Parathyroid adenoma (tissue), 2 donors: ENCODE measurements at regions not wholly inside any gene's neighbourhood (a gene's known extent, or its start where the extent isn't known, plus 50 kb on each side); places are given as distances from the start of the nearest gene placed in this dataset.

Experiments
- H2AFZ ChIP-seq: fragments of 300-600 bp; sonication (generic); one replicate; pipeline ENCODE4 v1.7.0; 2017; ENCODE audit warnings: antibody characterized with exemption, mild to moderate bottlenecking
- H3K27ac ChIP-seq: fragments of 300-600 bp; sonication (generic); one replicate; pipeline ENCODE4 v1.7.0; 2017
- H3K27me3 ChIP-seq: fragments of 300-600 bp; sonication (generic); one replicate; pipeline ENCODE4 v1.7.0; 2017; ENCODE audit warnings: low read length; ENCODE audit not compliant: control insufficient read depth, insufficient read depth
- H3K36me3 ChIP-seq: fragments of 300-600 bp; sonication (generic); one replicate; pipeline ENCODE4 v1.7.0; 2017; ENCODE audit warnings: low read length; ENCODE audit not compliant: control insufficient read depth, insufficient read depth
- H3K4me1 ChIP-seq: fragments of 300-600 bp; sonication (generic); one replicate; pipeline ENCODE4 v1.7.0; 2017; ENCODE audit warnings: control low read depth
- H3K4me2 ChIP-seq: fragments of 300-600 bp; sonication (generic); one replicate; pipeline ENCODE4 v1.7.0; 2017; ENCODE audit warnings: low read length
- H3K4me3 ChIP-seq: fragments of 300-600 bp; sonication (generic); one replicate; pipeline ENCODE4 v1.7.0; 2017; ENCODE audit warnings: low read depth, low read length
- H3K79me2 ChIP-seq: fragments of 300-600 bp; sonication (generic); one replicate; pipeline ENCODE4 v1.7.0; 2017; ENCODE audit warnings: control low read depth
- H3K9ac ChIP-seq: fragments of 300-600 bp; sonication (generic); one replicate; pipeline ENCODE4 v1.7.0; 2017; ENCODE audit warnings: mild to moderate bottlenecking
- H3K9me3 ChIP-seq: fragments of 300-600 bp; sonication (generic); one replicate; pipeline ENCODE4 v1.7.0; 2017; ENCODE audit warnings: low read length; ENCODE audit not compliant: control insufficient read depth
- CTCF ChIP-seq: fragments of 300-600 bp; sonication (generic); IDR thresholded peaks from one replicate; pipeline ENCODE4 v1.7.0; 2017; ENCODE audit warnings: antibody characterized with exemption, mild to moderate bottlenecking
- donor health status: primary hyperparathyroidism.

- no peak overlapping the region for H3K27ac ChIP-seq
- H3K36me3 ChIP-seq = no peaks in the 10 kb centered on the region
- TF ChIP-seq CTCF = no peak
- H2AFZ ChIP-seq = no peak overlapping the region
- H3K27me3 ChIP-seq = no peaks in the 10 kb centered on the region
- H3K79me2 ChIP-seq = no peaks in the 10 kb centered on the region
- no peaks in the 10 kb centered on the region for H3K9me3 ChIP-seq
- no peak overlapping the region for H3K9ac ChIP-seq
- H3K4me3 ChIP-seq = no peak overlapping the region
- no peak overlapping the region for H3K4me2 ChIP-seq
- H3K4me1 ChIP-seq = no peaks in the 10 kb centered on the region
These were observed 167.8 kb downstream of the CCDC71L start for GRCh38 chr7:106493041-106493731.

DNA sequence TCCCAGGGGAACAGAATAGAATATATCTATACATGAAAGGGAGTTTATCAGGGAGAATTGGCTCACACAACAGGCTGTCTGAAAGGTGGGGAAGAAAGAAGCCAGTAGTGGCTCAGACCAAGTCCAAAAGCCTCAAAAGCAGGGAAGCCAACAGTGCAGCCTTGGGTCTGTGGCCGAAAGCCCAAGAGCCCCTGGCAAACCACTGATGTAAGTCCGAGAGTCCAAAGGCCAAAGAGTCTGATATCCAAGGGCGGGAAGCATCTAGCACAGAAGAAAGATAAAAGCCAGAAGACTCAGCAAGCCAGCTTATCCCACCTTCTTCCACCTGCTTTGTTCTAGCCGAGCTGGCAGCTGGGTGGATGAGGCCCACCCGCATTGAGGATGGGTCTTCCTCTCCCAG, 172.5 kb downstream of the CCDC71L start:
- Histone ChIP-seq H3K27ac (no peak overlapping the region), H3K9me3 (no peaks in the 10 kb centered on the region)

DNA sequence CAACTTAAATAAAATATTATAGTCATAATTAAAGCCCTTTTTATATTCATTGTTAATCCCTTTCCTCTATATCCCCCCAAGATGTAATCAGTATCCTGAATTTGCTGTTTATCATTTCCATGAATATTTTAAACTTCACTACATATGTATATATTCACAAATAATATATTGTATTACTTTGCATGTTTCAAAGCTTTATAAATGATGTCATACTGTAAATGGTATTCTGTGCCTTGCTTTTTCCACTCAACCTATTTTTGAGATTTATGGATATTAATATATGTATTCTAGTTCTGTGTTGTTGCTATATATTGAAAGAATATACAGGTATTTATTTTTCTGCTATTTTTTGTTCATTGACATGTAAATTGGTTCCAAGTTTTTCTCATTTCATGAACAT, 173.1 kb downstream of the CCDC71L start:
- TF ChIP-seq CTCF = no peak
- H3K79me2 ChIP-seq = no peaks in the 10 kb centered on the region
- no peak overlapping the region for H3K27ac ChIP-seq
- no peaks in the 10 kb centered on the region for H3K27me3 ChIP-seq
- H3K9me3 ChIP-seq = no peaks in the 10 kb centered on the region
- H2AFZ ChIP-seq = no peak overlapping the region
- H3K36me3 ChIP-seq = no peaks in the 10 kb centered on the region
- H3K4me3 ChIP-seq = no peak overlapping the region
- no peaks in the 10 kb centered on the region for H3K4me1 ChIP-seq
- H3K4me2 ChIP-seq = no peak overlapping the region
- H3K9ac ChIP-seq = no peak overlapping the region

More for the DNA sequence above, 172.5 kb downstream of the CCDC71L start:
- Histone ChIP-seq H3K27me3 (no peaks in the 10 kb centered on the region), H3K4me2 (no peak overlapping the region), H3K36me3 (no peaks in the 10 kb centered on the region), H3K4me3 (no peak overlapping the region), H3K4me1 (no peaks in the 10 kb centered on the region), H3K9ac (no peak overlapping the region), H3K79me2 (no peaks in the 10 kb centered on the region), H2AFZ (no peak overlapping the region)
- no peak for TF ChIP-seq CTCF

DNA sequence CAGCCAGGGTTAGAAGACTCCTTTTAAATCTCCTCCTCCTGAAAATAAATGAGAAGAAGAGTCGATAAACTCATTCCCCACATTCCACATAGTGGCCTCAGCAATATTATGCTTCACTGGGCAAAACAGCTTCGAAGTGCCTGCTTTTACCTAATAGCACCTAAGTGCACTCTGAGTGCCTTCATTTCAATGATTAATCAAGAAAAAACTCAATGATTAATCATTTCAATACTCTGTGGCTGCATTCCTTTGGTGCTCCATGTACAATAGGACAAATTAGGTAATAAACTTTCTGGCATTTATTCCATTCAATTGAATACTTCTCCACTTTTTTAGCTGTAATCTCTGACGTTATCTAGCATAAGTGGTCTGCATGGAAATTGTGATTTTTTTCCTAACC, 174.6 kb downstream of the CCDC71L start:
- Histone ChIP-seq H3K36me3 (no peaks in the 10 kb centered on the region), H3K4me2 (no peak overlapping the region), H3K79me2 (no peaks in the 10 kb centered on the region), H3K27ac (no peak overlapping the region), H3K4me3 (no peak overlapping the region), H3K9ac (no peak overlapping the region), H2AFZ (no peak overlapping the region), H3K4me1 (no peaks in the 10 kb centered on the region), H3K9me3 (no peaks in the 10 kb centered on the region), H3K27me3 (no peaks in the 10 kb centered on the region)
- no peak for TF ChIP-seq CTCF

GRCh38 chr7:106485919-106486318, 175.0 kb downstream of the CCDC71L start:
- TF ChIP-seq CTCF = no peak
- no peaks in the 10 kb centered on the region for H3K36me3 ChIP-seq
- H3K4me3 ChIP-seq = no peak overlapping the region
- no peaks in the 10 kb centered on the region for H3K27me3 ChIP-seq
- H3K4me1 ChIP-seq = no peaks in the 10 kb centered on the region
- no peak overlapping the region for H2AFZ ChIP-seq
- no peak overlapping the region for H3K27ac ChIP-seq
- no peak overlapping the region for H3K4me2 ChIP-seq
- no peaks in the 10 kb centered on the region for H3K79me2 ChIP-seq
- H3K9ac ChIP-seq = no peak overlapping the region
- no peaks in the 10 kb centered on the region for H3K9me3 ChIP-seq
